ENCODE measurements at regions not wholly inside any gene's neighbourhood (a gene's known extent, or its start where the extent isn't known, plus 50 kb on each side); places are given as distances from the start of the nearest gene placed in this dataset.

DNA sequence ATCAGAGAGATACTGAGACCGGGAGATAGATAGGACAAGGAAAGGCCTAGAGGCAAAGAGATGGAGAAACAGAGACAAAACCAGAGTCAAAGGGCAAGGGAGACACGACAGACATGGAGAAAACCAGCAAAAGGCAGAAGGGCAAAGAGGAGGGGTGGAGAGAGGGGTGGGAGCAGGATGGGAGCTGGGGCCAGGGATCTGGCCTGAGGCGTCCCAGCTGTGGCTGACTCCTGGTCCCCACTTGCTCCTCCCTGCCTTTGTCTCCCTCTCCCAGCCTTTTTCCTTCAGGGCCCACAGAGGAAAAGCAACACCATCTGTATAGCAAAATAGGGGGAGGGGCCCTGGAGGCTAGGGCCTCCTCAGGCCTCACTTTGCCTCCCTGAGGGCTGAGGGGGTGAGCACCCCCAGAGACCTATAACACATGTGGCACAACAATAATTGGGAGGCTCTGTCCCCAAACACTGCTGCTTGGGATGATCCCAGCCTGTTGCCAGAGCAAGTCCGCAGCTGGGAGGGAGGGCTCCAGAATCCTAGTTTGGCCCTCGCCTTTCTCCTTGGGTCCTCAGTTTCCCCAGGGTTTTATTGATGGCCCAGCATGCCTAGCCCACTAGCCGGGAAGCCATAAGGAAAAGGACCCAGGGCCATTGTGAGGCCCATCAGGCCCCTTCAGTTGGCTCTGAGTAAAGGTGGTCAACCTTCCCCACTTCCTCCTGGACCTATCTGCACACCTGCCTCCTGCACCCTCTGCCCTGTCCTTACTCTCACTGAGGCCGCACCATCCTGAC, 96.8 kb downstream of the PJA1 start:
- Histone ChIP-seq H3K27me3 (ENCODE audit: insufficient read depth in 3 of 3, low read length in 2 of 3) (peaks cover 0 to 9% (median 0%) of the 10 kb centered on the region in 3 donors), H3K27ac (no peak overlapping the region), H3K4me1 (no peaks in the 10 kb centered on the region), H3K4me3 (no peak overlapping the region), H3K36me3 (ENCODE audit: insufficient read depth in 1 of 2, low read depth in 1 of 2) (no peaks in the 10 kb centered on the region), H3K9me3 (peaks cover 7% of the 10 kb centered on the region)
- intact Hi-C loops (cut with DNase I) = no loop called here
- ATAC-seq (no peak), DNase-seq (no peak)
- 86 to 97% (median 91%) methylated on average over 6 to 7 of the region's 7 CpGs for WGBS, 3 donors
- no peak for TF ChIP-seq CTCF (IDR thresholded peaks at IDR 0.05)

DNA sequence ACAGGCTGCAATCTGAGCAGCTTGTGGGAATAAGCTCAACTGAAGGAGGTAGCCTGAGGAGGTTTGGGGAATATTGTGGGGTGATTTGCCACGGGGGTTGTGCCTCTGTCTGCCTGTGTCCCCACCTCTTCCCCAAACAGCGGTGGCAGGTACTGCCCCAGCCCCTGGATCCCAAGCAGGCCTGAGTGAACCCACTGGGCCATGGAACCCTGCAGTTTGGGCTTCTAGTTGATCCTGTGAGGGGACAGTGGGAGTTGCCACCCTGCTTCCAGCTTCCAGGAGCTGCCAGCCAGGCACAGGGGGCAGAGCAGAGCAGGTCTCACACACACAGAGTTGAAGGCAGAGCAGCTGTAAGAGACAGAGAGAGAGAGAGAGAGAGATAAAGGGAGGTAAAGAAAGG, 97.4 kb downstream of the PJA1 start:
- WGBS, 3 donors = 90 to 100% (median 94%) methylated on average over 2 of the region's 2 CpGs
- ATAC-seq (no peak), DNase-seq (no peak)
- Histone ChIP-seq H3K4me3 (no peak overlapping the region), H3K27me3 (ENCODE audit: insufficient read depth in 3 of 3, low read length in 2 of 3) (peaks cover 0 to 11% (median 0%) of the 10 kb centered on the region in 3 donors), H3K4me1 (no peaks in the 10 kb centered on the region), H3K9me3 (peaks cover 7% of the 10 kb centered on the region), H3K27ac (no peak overlapping the region), H3K36me3 (ENCODE audit: insufficient read depth in 1 of 2, low read depth in 1 of 2) (no peaks in the 10 kb centered on the region)
- no peak for TF ChIP-seq CTCF (IDR thresholded peaks at IDR 0.05)
- intact Hi-C loops (cut with DNase I) = no loop called here

DNA sequence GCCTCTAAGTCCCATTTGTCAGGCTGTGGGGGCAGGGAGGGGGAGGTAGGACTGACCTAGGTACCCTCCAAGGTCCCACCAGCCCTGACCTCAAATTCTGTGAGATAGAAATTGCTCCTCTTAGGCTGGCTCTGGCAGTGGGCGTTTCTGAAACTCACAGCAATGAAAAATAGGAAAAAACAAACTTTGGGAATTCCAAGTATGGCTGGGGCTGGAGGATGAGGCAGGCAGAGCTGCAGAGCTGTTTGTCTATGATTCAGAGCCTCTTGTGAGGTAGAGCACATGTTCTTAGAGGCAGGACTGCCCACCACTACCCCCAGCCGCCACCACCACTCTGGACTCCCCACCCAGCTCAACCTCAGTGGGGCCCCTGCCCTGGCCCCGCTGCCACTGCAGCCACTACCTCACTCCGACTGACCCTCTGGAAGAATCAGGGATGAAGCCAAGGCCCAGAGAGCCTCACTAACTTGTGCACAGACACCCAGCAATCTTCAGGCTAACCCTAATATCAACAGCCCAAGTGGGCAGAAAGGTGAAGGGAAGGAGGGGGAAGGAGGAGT, 98.2 kb downstream of the PJA1 start:
- ATAC-seq (no peak), DNase-seq (no peak)
- intact Hi-C loops (cut with DNase I) = no loop called here
- peaks cover 0 to 16% (median 0%) of the 10 kb centered on the region in 3 donors for H3K27me3 ChIP-seq (ENCODE audit: insufficient read depth in 3 of 3, low read length in 2 of 3)
- H3K36me3 ChIP-seq (ENCODE audit: insufficient read depth in 1 of 2, low read depth in 1 of 2) = no peaks in the 10 kb centered on the region
- H3K4me1 ChIP-seq = no peaks in the 10 kb centered on the region
- H3K27ac ChIP-seq = no peak overlapping the region
- no peak for TF ChIP-seq CTCF (IDR thresholded peaks at IDR 0.05)
- no peak overlapping the region for H3K4me3 ChIP-seq
- WGBS, 3 donors = 84 to 93% (median 88%) methylated on average over 4 of the region's 4 CpGs
- peaks cover 7% of the 10 kb centered on the region for H3K9me3 ChIP-seq

- no peak for TF ChIP-seq CTCF (IDR thresholded peaks at IDR 0.05)
- Histone ChIP-seq H3K27ac (no peak overlapping the region), H3K4me3 (no peak overlapping the region), H3K27me3 (ENCODE audit: insufficient read depth in 3 of 3, low read length in 2 of 3) (peaks cover 0 to 20% (median 0%) of the 10 kb centered on the region in 3 donors), H3K4me1 (no peaks in the 10 kb centered on the region), H3K9me3 (peaks cover 7% of the 10 kb centered on the region), H3K36me3 (ENCODE audit: insufficient read depth in 1 of 2, low read depth in 1 of 2) (no peaks in the 10 kb centered on the region)
- intact Hi-C loops (cut with DNase I) = no loop called here
- no peak for ATAC-seq
- DNase-seq = peak in 1 of 2 donors; percentile 15
- WGBS, 3 donors = 71 to 96% (median 90%) methylated on average over 5 to 7 of the region's 7 CpGs
Observed at GRCh38 chrX:69066021-69066757, 99.1 kb downstream of the PJA1 start.

Measured in psoas muscle (tissue), 7 donors.